ENCODE measurements at regions not wholly inside any gene's neighbourhood (a gene's known extent, or its start where the extent isn't known, plus 50 kb on each side); places are given as distances from the start of the nearest gene placed in this dataset.

GRCh38 chr9:90508940-90509339 is 133.7 kb downstream of the DIRAS2 start:
- in situ Hi-C loops (cut with MboI) = no loop called here
- no peak overlapping the region for H2AFZ ChIP-seq (ENCODE audit: control insufficient read depth, low read depth, low read length)
- no peaks in the 10 kb centered on the region for H3K79me2 ChIP-seq (ENCODE audit: control insufficient read depth, insufficient read depth, low read length)
- no peaks in the 10 kb centered on the region for H4K20me1 ChIP-seq (ENCODE audit: control insufficient read depth, insufficient read depth)
- no peak for ATAC-seq
- no peak overlapping the region for H3K4me2 ChIP-seq (ENCODE audit: control insufficient read depth, insufficient read depth)
- no peaks in the 10 kb centered on the region for H3K36me3 ChIP-seq (ENCODE audit: control insufficient read depth in 2 of 2, insufficient read depth in 2 of 2, low read length in 1 of 2)
- no peaks in the 10 kb centered on the region for H3K27me3 ChIP-seq (replicated peaks in 1 of 2; ENCODE audit: control insufficient read depth in 2 of 2, insufficient read depth in 2 of 2, low read length in 1 of 2)
- no peaks in the 10 kb centered on the region for H3K4me1 ChIP-seq (ENCODE audit: control insufficient read depth, insufficient read depth, low read length)
- H3K4me3 ChIP-seq = no peak overlapping the region
- no peak overlapping the region for H3K27ac ChIP-seq (ENCODE audit: control insufficient read depth, insufficient read depth)
- TF ChIP-seq CBX3 (IDR thresholded peaks at IDR 0.05; ENCODE audit: borderline replicate concordance, low read depth) (no peak), ETV6 (conservative IDR thresholded peaks at IDR 0.05 in 1 of 2, IDR thresholded peaks at IDR 0.05 in 1 of 2; ENCODE audit: borderline replicate concordance in 1 of 2, low read depth in 1 of 2) (no peak), SMAD1 (IDR thresholded peaks at IDR 0.05; ENCODE audit: low read depth, partially characterized antibody) (no peak), EP300 (IDR thresholded peaks at IDR 0.05; ENCODE audit: borderline replicate concordance in 1 of 2, control insufficient read depth in 1 of 2, low read depth in 2 of 2, low read length in 2 of 2) (no peak), HDAC2 (IDR thresholded peaks at IDR 0.05) (no peak), SPI1 (IDR thresholded peaks at IDR 0.05; ENCODE audit: borderline replicate concordance, insufficient read depth, low read depth, low read length) (no peak), SMC3 (IDR thresholded peaks at IDR 0.05; ENCODE audit: borderline replicate concordance, low read length) (no peak), FOXK2 (IDR thresholded peaks at IDR 0.05) (no peak), IKZF2 (IDR thresholded peaks at IDR 0.05) (no peak), PAX8 (IDR thresholded peaks at IDR 0.05) (no peak)
- TF ChIP-seq, protein P1, sequence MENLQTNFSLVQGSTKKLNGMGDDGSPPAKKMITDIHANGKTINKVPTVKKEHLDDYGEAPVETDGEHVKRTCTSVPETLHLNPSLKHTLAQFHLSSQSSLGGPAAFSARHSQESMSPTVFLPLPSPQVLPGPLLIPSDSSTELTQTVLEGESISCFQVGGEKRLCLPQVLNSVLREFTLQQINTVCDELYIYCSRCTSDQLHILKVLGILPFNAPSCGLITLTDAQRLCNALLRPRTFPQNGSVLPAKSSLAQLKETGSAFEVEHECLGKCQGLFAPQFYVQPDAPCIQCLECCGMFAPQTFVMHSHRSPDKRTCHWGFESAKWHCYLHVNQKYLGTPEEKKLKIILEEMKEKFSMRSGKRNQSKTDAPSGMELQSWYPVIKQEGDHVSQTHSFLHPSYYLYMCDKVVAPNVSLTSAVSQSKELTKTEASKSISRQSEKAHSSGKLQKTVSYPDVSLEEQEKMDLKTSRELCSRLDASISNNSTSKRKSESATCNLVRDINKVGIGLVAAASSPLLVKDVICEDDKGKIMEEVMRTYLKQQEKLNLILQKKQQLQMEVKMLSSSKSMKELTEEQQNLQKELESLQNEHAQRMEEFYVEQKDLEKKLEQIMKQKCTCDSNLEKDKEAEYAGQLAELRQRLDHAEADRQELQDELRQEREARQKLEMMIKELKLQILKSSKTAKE (IDR thresholded peaks at IDR 0.05; ENCODE audit: low read depth, poor library complexity, severe bottlenecking) = no peak
- TF ChIP-seq, protein P2, sequence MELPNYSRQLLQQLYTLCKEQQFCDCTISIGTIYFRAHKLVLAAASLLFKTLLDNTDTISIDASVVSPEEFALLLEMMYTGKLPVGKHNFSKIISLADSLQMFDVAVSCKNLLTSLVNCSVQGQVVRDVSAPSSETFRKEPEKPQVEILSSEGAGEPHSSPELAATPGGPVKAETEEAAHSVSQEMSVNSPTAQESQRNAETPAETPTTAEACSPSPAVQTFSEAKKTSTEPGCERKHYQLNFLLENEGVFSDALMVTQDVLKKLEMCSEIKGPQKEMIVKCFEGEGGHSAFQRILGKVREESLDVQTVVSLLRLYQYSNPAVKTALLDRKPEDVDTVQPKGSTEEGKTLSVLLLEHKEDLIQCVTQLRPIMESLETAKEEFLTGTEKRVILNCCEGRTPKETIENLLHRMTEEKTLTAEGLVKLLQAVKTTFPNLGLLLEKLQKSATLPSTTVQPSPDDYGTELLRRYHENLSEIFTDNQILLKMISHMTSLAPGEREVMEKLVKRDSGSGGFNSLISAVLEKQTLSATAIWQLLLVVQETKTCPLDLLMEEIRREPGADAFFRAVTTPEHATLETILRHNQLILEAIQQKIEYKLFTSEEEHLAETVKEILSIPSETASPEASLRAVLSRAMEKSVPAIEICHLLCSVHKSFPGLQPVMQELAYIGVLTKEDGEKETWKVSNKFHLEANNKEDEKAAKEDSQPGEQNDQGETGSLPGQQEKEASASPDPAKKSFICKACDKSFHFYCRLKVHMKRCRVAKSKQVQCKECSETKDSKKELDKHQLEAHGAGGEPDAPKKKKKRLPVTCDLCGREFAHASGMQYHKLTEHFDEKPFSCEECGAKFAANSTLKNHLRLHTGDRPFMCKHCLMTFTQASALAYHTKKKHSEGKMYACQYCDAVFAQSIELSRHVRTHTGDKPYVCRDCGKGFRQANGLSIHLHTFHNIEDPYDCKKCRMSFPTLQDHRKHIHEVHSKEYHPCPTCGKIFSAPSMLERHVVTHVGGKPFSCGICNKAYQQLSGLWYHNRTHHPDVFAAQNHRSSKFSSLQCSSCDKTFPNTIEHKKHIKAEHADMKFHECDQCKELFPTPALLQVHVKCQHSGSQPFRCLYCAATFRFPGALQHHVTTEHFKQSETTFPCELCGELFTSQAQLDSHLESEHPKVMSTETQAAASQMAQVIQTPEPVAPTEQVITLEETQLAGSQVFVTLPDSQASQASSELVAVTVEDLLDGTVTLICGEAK (IDR thresholded peaks at IDR 0.05; ENCODE audit: borderline replicate concordance) = no peak
- TF ChIP-seq, protein P3, sequence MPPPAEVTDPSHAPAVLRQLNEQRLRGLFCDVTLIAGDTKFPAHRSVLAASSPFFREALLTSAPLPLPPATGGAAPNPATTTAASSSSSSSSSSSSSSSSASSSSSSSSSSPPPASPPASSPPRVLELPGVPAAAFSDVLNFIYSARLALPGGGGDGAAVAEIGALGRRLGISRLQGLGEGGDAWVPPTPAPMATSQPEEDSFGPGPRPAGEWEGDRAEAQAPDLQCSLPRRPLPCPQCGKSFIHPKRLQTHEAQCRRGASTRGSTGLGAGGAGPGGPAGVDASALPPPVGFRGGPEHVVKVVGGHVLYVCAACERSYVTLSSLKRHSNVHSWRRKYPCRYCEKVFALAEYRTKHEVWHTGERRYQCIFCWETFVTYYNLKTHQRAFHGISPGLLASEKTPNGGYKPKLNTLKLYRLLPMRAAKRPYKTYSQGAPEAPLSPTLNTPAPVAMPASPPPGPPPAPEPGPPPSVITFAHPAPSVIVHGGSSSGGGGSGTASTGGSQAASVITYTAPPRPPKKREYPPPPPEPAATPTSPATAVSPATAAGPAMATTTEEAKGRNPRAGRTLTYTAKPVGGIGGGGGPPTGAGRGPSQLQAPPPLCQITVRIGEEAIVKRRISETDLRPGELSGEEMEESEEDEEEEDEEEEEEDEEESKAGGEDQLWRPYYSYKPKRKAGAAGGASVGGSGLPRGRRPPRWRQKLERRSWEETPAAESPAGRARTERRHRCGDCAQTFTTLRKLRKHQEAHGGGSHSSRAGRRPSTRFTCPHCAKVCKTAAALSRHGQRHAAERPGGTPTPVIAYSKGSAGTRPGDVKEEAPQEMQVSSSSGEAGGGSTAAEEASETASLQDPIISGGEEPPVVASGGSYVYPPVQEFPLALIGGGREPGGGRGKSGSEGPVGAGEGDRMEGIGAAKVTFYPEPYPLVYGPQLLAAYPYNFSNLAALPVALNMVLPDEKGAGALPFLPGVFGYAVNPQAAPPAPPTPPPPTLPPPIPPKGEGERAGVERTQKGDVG (CRISPR knock-in tag; IDR thresholded peaks at IDR 0.05) = no peak
- no peak for DNase-seq (ENCODE audit: low read depth, low spot score)
- no TSS peak for BruUV-seq (replicated peaks)
- ChIA-PET CTCF (interaction anchor here (0.8 kb wide), 1 partner anchor 64 kb away, joined by 3 read pairs; no protein-coding TSS in a partner anchor), RAD21 (ENCODE audit: unreplicated experiment) (no interaction called here), SMC1A (ENCODE audit: uncharacterized antibody, unreplicated experiment) (no interaction called here), POLR2A (no interaction called here)
- WGBS (ENCODE audit: insufficient coverage, insufficient replicate concordance, low lambda C conversion rate, missing lambda C conversion rate) = 30% methylated on average over 1 of the region's 2 CpGs
- no peak for FAIRE-seq
- no peak overlapping the region for H3K9ac ChIP-seq (ENCODE audit: control insufficient read depth, insufficient read depth, low read length)
- intact Hi-C loops (cut with micrococcal nuclease; ENCODE audit: unreplicated experiment) = no loop called here
- no peaks in the 10 kb centered on the region for H3K9me3 ChIP-seq (replicated peaks; ENCODE audit: control insufficient read depth, insufficient read depth, low read length)
